Esophagus muscularis mucosa (tissue), 4 donors: ENCODE measurements at regions not wholly inside any gene's neighbourhood (a gene's known extent, or its start where the extent isn't known, plus 50 kb on each side); places are given as distances from the start of the nearest gene placed in this dataset.

Experiments used
- DNase-seq: peaks from one replicate; pipeline ENCODE4 v3.0.0-alpha.2; 2017; ENCODE audit errors: extremely low spot score
- H3K27ac ChIP-seq, 4 donors: fragments of 200-600 bp; sonication (generic); replicated peaks in 1 of 4; 1 replicate in 3 of 4; 2 replicates in 1 of 4; pipeline ENCODE4 v1.5.1; 2016 to 2019; ENCODE audit warnings: mild to moderate bottlenecking in 1 of 4
- H3K27me3 ChIP-seq, 4 donors: fragments of 200-600 bp; sonication (generic); one replicate each; pipeline versions ENCODE4 v1.5.1 to v1.6.0; 2016 to 2019
- H3K36me3 ChIP-seq, 4 donors: fragments of 200-600 bp; sonication (generic); one replicate each; pipeline ENCODE4 v1.5.1; 2016 to 2019
- H3K4me1 ChIP-seq, 4 donors: fragments of 200-600 bp; sonication (generic); one replicate each; pipeline ENCODE4 v1.5.1; 2016 to 2019
- H3K4me3 ChIP-seq, 4 donors: fragments of 200-600 bp; sonication (generic); 1 replicate in 2 of 4; 2 replicates in 2 of 4; pipeline ENCODE4 v1.5.1; 2016 to 2019; ENCODE audit warnings: mild to moderate bottlenecking in 4 of 4, moderate library complexity in 1 of 4
- H3K9me3 ChIP-seq, 4 donors: fragments of 200-600 bp; sonication (generic); 1 replicate in 3 of 4; 2 replicates in 1 of 4; pipeline ENCODE4 v1.5.1; 2016 to 2019
- EP300 ChIP-seq: sonication (generic); formaldehyde crosslinking; IDR thresholded peaks from one replicate; pipeline ENCODE4 v1.6.1; 2017; ENCODE audit warnings: antibody characterized with exemption
- POLR2A ChIP-seq: fragments of 450-650 bp; IDR thresholded peaks from one replicate; pipeline ENCODE4 v1.6.1; 2017; ENCODE audit warnings: antibody characterized with exemption, moderate library complexity, mild to moderate bottlenecking, low read depth
- POLR2AphosphoS5 ChIP-seq, 2 donors: sonication (generic); formaldehyde crosslinking; IDR thresholded peaks; one replicate each; pipeline ENCODE4 v1.6.1; 2017; ENCODE audit warnings: antibody characterized with exemption in 2 of 2
- WGBS: methylation state at CpG from one replicate; pipeline ENCODE4 v1.1.5; 2018; 5-methylcytosine and 5-hydroxymethylcytosine counted together
- intact Hi-C: fragments of 100-400 bp; cut with DNase I; formaldehyde crosslinking; loops from one replicate; pipeline ENCODE4 v1.15.1; 2023
- TF ChIP-seq, protein P1 (sequence below), 3 experiments: fragments of 200-600 bp in 2 of 3; fragments of 450-650 bp in 1 of 3; sonication (generic) in 2 of 3; IDR thresholded peaks; one replicate each; pipeline ENCODE4 v1.5.1; 2017 to 2019; ENCODE audit warnings: antibody characterized with exemption in 3 of 3, mild to moderate bottlenecking in 2 of 3, moderate library complexity in 1 of 3

DNA sequence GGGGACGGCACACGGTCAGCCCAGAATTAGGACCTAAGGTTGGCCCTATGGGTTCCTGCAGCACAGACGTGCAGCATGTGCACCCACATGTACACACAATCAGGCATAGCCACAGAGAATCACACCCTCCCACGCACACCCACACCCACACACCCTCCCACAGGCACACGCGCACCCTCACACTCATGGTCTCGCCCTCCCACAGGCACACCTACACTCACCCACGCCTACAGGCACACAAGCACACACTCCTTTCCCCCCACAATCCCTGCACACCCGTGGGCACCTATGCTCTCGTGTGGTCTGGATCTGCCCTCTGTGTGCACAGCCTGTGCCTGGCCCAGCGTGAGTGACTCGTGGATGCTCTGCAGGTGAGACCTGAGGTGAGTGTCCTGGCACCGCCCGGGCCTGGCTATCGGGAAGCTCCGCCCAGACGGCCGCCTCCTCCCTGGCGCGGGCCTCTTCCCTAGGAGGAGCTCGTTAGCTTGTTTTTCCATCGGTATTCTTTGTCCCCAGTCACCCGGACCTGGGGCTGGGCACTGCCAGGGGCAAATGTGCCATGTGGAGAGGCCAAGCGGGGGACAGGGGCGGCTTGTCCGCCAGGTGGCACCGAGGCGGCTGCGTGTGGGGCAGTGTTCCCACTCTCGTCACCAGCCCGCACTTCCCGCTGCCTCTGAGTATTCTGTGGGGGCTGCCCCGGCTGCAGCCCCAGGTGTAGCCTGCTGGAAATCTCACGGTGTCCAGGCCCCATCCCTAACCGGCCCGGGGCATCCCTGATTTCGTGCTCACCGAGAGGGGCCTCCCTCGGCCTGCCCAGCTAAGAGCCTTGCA lies 110.2 kb upstream of the FAM20C start:
- H3K36me3 ChIP-seq = no peaks in the 10 kb centered on the region
- no peaks in the 10 kb centered on the region for H3K27me3 ChIP-seq
- no peak for DNase-seq
- H3K27ac ChIP-seq = no peak overlapping the region
- intact Hi-C loops = no loop called here
- 79% methylated on average over 32 of the region's 39 CpGs for WGBS
- H3K4me3 ChIP-seq = no peak overlapping the region
- no peaks in the 10 kb centered on the region for H3K9me3 ChIP-seq
- peaks cover 8 to 25% (median 18%) of the 10 kb centered on the region in 4 donors for H3K4me1 ChIP-seq
- TF ChIP-seq EP300 = no peak
- TF ChIP-seq, protein P1, sequence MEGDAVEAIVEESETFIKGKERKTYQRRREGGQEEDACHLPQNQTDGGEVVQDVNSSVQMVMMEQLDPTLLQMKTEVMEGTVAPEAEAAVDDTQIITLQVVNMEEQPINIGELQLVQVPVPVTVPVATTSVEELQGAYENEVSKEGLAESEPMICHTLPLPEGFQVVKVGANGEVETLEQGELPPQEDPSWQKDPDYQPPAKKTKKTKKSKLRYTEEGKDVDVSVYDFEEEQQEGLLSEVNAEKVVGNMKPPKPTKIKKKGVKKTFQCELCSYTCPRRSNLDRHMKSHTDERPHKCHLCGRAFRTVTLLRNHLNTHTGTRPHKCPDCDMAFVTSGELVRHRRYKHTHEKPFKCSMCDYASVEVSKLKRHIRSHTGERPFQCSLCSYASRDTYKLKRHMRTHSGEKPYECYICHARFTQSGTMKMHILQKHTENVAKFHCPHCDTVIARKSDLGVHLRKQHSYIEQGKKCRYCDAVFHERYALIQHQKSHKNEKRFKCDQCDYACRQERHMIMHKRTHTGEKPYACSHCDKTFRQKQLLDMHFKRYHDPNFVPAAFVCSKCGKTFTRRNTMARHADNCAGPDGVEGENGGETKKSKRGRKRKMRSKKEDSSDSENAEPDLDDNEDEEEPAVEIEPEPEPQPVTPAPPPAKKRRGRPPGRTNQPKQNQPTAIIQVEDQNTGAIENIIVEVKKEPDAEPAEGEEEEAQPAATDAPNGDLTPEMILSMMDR (IDR thresholded peaks at IDR 0.05) = no peak
- no peak for TF ChIP-seq POLR2AphosphoS5 (IDR thresholded peaks at IDR 0.05)
- no peak for TF ChIP-seq POLR2A

DNA sequence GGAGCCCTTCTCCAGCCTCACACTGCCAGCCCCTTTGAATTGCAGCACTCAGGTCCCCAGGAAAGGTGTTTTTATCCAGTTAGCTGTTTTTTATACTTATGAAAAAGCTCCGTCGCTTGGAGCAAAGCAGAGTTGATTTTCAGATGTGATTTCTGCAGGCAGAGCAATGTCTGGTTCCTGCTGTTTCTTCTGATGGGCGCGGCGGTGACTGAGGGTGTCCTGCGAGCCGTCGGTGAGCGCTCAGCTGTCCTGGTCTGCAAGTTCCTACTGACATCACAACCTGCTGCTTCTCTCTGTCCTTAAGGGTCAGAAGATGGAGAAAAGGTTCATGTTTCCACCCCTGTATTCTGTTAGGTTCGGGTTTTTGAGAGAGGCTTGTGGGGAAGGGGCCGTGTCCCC lies 109.6 kb upstream of the FAM20C start:
- Histone ChIP-seq H3K27ac (no peak overlapping the region), H3K4me1 (peaks cover 8 to 31% (median 20%) of the 10 kb centered on the region in 4 donors), H3K4me3 (no peak overlapping the region), H3K36me3 (no peaks in the 10 kb centered on the region), H3K9me3 (no peaks in the 10 kb centered on the region), H3K27me3 (no peaks in the 10 kb centered on the region)
- TF ChIP-seq, protein P1 (IDR thresholded peaks at IDR 0.05) = no peak
- TF ChIP-seq EP300 (no peak), POLR2AphosphoS5 (IDR thresholded peaks at IDR 0.05) (no peak), POLR2A (no peak)
- 93% methylated on average over 11 of the region's 11 CpGs for WGBS
- intact Hi-C loops = no loop called here
- DNase-seq = no peak

DNA sequence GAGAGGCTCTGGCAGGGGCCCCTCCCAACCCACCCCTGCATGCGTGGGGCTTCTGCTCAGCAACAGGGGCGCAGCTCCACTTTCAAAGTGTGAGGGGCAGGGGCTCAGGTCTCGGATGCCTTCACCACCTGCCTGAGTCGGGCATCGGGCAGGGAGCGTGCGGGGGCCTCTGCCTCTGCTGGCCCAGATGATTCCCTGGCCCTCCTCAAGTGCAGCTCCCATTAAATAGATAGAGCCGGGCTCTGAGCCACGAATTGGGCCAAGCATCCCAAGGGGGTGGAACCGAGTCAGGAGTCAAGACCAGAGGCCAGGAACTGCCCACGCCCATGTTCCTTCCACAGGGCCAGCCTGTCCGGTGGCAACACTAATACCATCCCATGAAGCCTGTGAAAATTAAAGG lies 108.9 kb upstream of the FAM20C start:
- intact Hi-C loops = no loop called here
- Histone ChIP-seq H3K36me3 (no peaks in the 10 kb centered on the region), H3K4me3 (no peak overlapping the region), H3K9me3 (no peaks in the 10 kb centered on the region), H3K27ac (no peak overlapping the region), H3K4me1 (peaks cover 8 to 37% (median 21%) of the 10 kb centered on the region in 4 donors), H3K27me3 (no peaks in the 10 kb centered on the region)
- no peak for DNase-seq
- 86% methylated on average over 11 of the region's 12 CpGs for WGBS
- TF ChIP-seq POLR2A = no peak
- no peak for TF ChIP-seq POLR2AphosphoS5 (IDR thresholded peaks at IDR 0.05)
- TF ChIP-seq, protein P1 (IDR thresholded peaks at IDR 0.05) = no peak
- TF ChIP-seq EP300 = no peak

DNA sequence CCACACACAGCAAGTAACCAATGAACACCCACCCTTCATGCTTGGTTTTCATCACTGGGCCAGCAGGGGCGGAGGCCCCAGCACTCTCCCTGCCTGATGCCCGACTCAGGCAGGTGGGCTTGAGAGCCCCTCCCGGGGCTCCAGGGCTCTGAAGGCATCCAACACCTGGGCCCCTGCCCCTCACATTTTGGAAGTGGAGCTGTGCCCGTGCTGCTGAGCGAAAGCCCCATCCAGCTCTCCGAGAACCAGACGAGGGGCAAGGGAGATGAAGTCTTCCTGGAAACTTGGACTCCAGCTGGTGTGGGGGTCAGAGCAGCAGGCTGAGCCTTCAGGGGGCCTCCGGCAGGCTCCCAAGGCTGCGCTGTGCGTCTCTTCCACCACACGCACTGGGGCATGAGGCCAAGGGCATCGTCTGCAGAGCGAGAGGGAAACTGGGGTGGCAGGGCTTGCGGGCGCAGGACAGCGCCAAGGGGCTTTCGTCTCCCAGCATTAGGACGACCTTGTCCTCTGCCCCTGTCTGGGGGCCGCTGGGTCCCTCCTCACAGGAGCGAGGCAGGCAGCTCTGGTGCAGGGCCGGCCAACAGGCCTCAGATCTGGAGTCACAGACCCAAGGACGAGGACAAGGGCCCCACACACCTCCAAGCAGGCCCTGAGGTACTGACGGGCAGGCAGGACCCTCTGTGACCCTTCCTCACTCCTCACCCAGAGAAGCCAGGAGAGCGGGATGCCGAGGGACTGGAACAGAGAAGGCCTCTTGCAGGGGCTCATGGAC lies 108.3 kb upstream of the FAM20C start:
- Histone ChIP-seq H3K4me1 (peaks cover 14 to 44% (median 27%) of the 10 kb centered on the region in 4 donors), H3K27me3 (no peaks in the 10 kb centered on the region), H3K4me3 (no peak overlapping the region), H3K36me3 (no peaks in the 10 kb centered on the region), H3K9me3 (no peaks in the 10 kb centered on the region), H3K27ac (no peak overlapping the region)
- no peak for TF ChIP-seq POLR2AphosphoS5 (IDR thresholded peaks at IDR 0.05)
- intact Hi-C loops = no loop called here
- DNase-seq = no peak
- WGBS = 90% methylated on average over 22 of the region's 25 CpGs

DNA sequence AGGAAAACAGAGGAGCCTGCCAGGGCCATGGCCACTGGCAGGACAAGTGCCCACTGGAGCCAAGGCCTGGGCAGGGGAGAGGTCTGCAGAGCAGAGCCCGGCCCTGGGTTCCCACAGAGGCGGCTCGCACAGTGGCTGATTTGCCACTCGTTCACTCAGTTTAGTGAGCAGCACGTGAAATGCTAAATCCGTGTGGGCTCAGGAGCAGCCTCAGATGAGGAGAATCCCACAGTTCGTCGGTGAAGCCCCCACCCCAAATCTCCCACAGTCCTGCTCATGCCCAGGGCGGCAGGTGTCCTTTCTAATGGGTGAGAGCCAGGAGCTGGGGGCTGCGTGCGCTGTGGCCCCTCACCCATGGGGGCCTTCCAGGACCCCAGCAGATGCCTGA lies 107.7 kb upstream of the FAM20C start:
- H3K9me3 ChIP-seq = no peaks in the 10 kb centered on the region
- H3K27ac ChIP-seq = no peak overlapping the region
- WGBS = 100% methylated on average over 4 of the region's 11 CpGs
- H3K27me3 ChIP-seq = no peaks in the 10 kb centered on the region
- DNase-seq = no peak
- H3K4me3 ChIP-seq = no peak overlapping the region
- peaks cover 20 to 45% (median 33%) of the 10 kb centered on the region in 4 donors for H3K4me1 ChIP-seq
- H3K36me3 ChIP-seq = no peaks in the 10 kb centered on the region
- no peak for TF ChIP-seq POLR2AphosphoS5 (IDR thresholded peaks at IDR 0.05)
- TF ChIP-seq, protein P1 (IDR thresholded peaks at IDR 0.05) = no peak
- TF ChIP-seq EP300 = no peak
- no peak for TF ChIP-seq POLR2A
- intact Hi-C loops = no loop called here
